VCaP (cell line): ENCODE measurements at regions not wholly inside any gene's neighbourhood (a gene's known extent, or its start where the extent isn't known, plus 50 kb on each side); places are given as distances from the start of the nearest gene placed in this dataset.

ENCODE experiments used
- H3K27ac ChIP-seq: fragments of 450-650 bp; 2 replicates; pipeline ENCODE4 v1.5.1; 2017
- CTCF ChIP-seq: fragments of 450-650 bp; conservative IDR thresholded peaks from 2 replicates; pipeline ENCODE4 v1.5.1; 2017; ENCODE audit warnings: mild to moderate bottlenecking, moderate library complexity

GRCh38 chr2:121030523-121030922 lies 254.5 kb downstream of the TFCP2L1 start:
- TF ChIP-seq CTCF: no peak
- H3K27ac ChIP-seq: no peak overlapping the region

GRCh38 chr2:121031568-121032340 lies 253.2 kb downstream of the TFCP2L1 start:
- no peak overlapping the region for H3K27ac ChIP-seq
- no peak for TF ChIP-seq CTCF

GRCh38 chr2:121033461-121033996 lies 251.5 kb downstream of the TFCP2L1 start:
- TF ChIP-seq CTCF: no peak
- no peak overlapping the region for H3K27ac ChIP-seq

- TF ChIP-seq CTCF: no peak
- H3K27ac ChIP-seq: peak overlapping the region; percentile 81
Observed at GRCh38 chr2:121034551-121034950, 250.5 kb downstream of the TFCP2L1 start.

- TF ChIP-seq CTCF: no peak
- peak overlapping the region; percentile 81 for H3K27ac ChIP-seq
Observed at GRCh38 chr2:121036226-121036692, 248.7 kb downstream of the TFCP2L1 start.

GRCh38 chr2:121037480-121037879 lies 247.5 kb downstream of the TFCP2L1 start:
- no peak for TF ChIP-seq CTCF
- H3K27ac ChIP-seq: peak overlapping the region; percentile 81

GRCh38 chr2:121038031-121038430 lies 247.0 kb downstream of the TFCP2L1 start:
- TF ChIP-seq CTCF: no peak
- H3K27ac ChIP-seq: peak overlapping the region; percentile 81
